Breast epithelium (tissue), 3 donors: ENCODE measurements at regions not wholly inside any gene's neighbourhood (a gene's known extent, or its start where the extent isn't known, plus 50 kb on each side); places are given as distances from the start of the nearest gene placed in this dataset.

Experiments
- CTCF ChIP-seq, 3 donors: fragments of 450-650 bp; IDR thresholded peaks; one replicate each; pipeline ENCODE4 v1.5.1; 2016 to 2017; ENCODE audit warnings: antibody characterized with exemption in 3 of 3, mild to moderate bottlenecking in 3 of 3, moderate library complexity in 3 of 3
- POLR2AphosphoS5 ChIP-seq, 3 donors: sonication (generic); formaldehyde crosslinking; IDR thresholded peaks; one replicate each; pipeline ENCODE4 v1.6.1; 2017; ENCODE audit warnings: antibody characterized with exemption in 3 of 3

- TF ChIP-seq POLR2AphosphoS5 (IDR thresholded peaks at IDR 0.05) (no peak), CTCF (IDR thresholded peaks at IDR 0.05) (no peak)
These were observed 220.3 kb downstream of the LRRN1 start for GRCh38 chr3:4019501-4019900.
